ENCODE measurements at regions not wholly inside any gene's neighbourhood (a gene's known extent, or its start where the extent isn't known, plus 50 kb on each side); places are given as distances from the start of the nearest gene placed in this dataset.

- no peak for TF ChIP-seq FOXK1 (CRISPR knock-in tag; IDR thresholded peaks at IDR 0.05)
- TF ChIP-seq FOXJ3 (CRISPR knock-in tag; IDR thresholded peaks at IDR 0.05; ENCODE audit: borderline replicate concordance) = no peak
These were observed 1946.0 kb upstream of the RAG2 start (continued) for GRCh38 chr11:38543986-38544385.

GRCh38 chr11:38543311-38543710 lies 1945.3 kb upstream of the RAG2 start:
- ChIA-PET POLR2A (no interaction called here), CTCF (no interaction called here)
- ATAC-seq (no peak), DNase-seq (ENCODE audit: low spot score) (no peak)
- no peak for TF ChIP-seq ZNF121 (CRISPR knock-in tag; IDR thresholded peaks at IDR 0.05)
- no peak for TF ChIP-seq ZNF219 (CRISPR knock-in tag; IDR thresholded peaks at IDR 0.05; ENCODE audit: borderline replicate concordance)
- TF ChIP-seq ESRRA (CRISPR knock-in tag; IDR thresholded peaks at IDR 0.05; ENCODE audit: borderline replicate concordance) = no peak
- no peak for TF ChIP-seq ERG (CRISPR knock-in tag; IDR thresholded peaks at IDR 0.05)
- TF ChIP-seq FOXK1 (CRISPR knock-in tag; IDR thresholded peaks at IDR 0.05) = no peak
- TF ChIP-seq GABPB1 (CRISPR knock-in tag; IDR thresholded peaks at IDR 0.05) = no peak
- TF ChIP-seq NR3C1 (CRISPR knock-in tag; conservative IDR thresholded peaks at IDR 0.05; ENCODE audit: low read depth) = no peak
- TF ChIP-seq GRHL2 (CRISPR knock-in tag; IDR thresholded peaks at IDR 0.05; ENCODE audit: insufficient replicate concordance, severe bottlenecking) = no peak
- no peak for TF ChIP-seq ATF3 (CRISPR knock-in tag; conservative IDR thresholded peaks at IDR 0.05)
- no peak for TF ChIP-seq ZNF512 (CRISPR knock-in tag; IDR thresholded peaks at IDR 0.05; ENCODE audit: borderline replicate concordance)
- TF ChIP-seq E2F4 (CRISPR knock-in tag; IDR thresholded peaks at IDR 0.05; ENCODE audit: borderline replicate concordance, low read depth) = no peak
- TF ChIP-seq ZNF281 (CRISPR knock-in tag; IDR thresholded peaks at IDR 0.05) = no peak
- no peak for TF ChIP-seq PREB (CRISPR knock-in tag; IDR thresholded peaks at IDR 0.05; ENCODE audit: borderline replicate concordance)
- TF ChIP-seq ZMAT4 (CRISPR knock-in tag; IDR thresholded peaks at IDR 0.05) = no peak
- no peak for TF ChIP-seq FOXP4 (CRISPR knock-in tag; IDR thresholded peaks at IDR 0.05)
- H3K4me3 Mint-ChIP-seq = no peak overlapping the region
- H3K36me3 Mint-ChIP-seq = peaks cover 27% of the 10 kb centered on the region
- H3K9me3 Mint-ChIP-seq = peaks cover 66% of the 10 kb centered on the region
- H3K27ac Mint-ChIP-seq = no peak overlapping the region
- H3K27me3 Mint-ChIP-seq (ENCODE audit: low read depth) = no peaks in the 10 kb centered on the region
- H3K4me1 Mint-ChIP-seq = no peaks in the 10 kb centered on the region

Data from WTC11 (cell line).